ENCODE measurements at regions not wholly inside any gene's neighbourhood (a gene's known extent, or its start where the extent isn't known, plus 50 kb on each side); places are given as distances from the start of the nearest gene placed in this dataset.

GRCh38 chr4:157587681-157588423, 367.3 kb downstream of the GRIA2 start:
- Histone ChIP-seq H3K4me1 (ENCODE audit: low read depth) (no peaks in the 10 kb centered on the region), H3K9me3 (no peaks in the 10 kb centered on the region), H3K4me3 (no peak overlapping the region), H3K36me3 (ENCODE audit: low read depth) (no peaks in the 10 kb centered on the region)
- DNase-seq (no peak), ATAC-seq (no peak)
- intact Hi-C loops (cut with DNase I, micrococcal nuclease), result no loop called here
- TF ChIP-seq CTCF (IDR thresholded peaks at IDR 0.05), result no peak

GRCh38 chr4:157582141-157582540, 361.6 kb downstream of the GRIA2 start:
- no peak for TF ChIP-seq CTCF (IDR thresholded peaks at IDR 0.05)
- no peak for ATAC-seq
- no peak for DNase-seq
- intact Hi-C loops (cut with DNase I, micrococcal nuclease), result no loop called here
- H3K9me3 ChIP-seq, result no peaks in the 10 kb centered on the region
- no peaks in the 10 kb centered on the region for H3K36me3 ChIP-seq (ENCODE audit: low read depth)
- no peaks in the 10 kb centered on the region for H3K4me1 ChIP-seq (ENCODE audit: low read depth)
- H3K4me3 ChIP-seq, result no peak overlapping the region

- no peak for TF ChIP-seq CTCF (IDR thresholded peaks at IDR 0.05)
- ATAC-seq (no peak), DNase-seq (no peak)
- Histone ChIP-seq H3K4me1 (ENCODE audit: low read depth) (no peaks in the 10 kb centered on the region), H3K36me3 (ENCODE audit: low read depth) (no peaks in the 10 kb centered on the region), H3K4me3 (no peak overlapping the region), H3K9me3 (no peaks in the 10 kb centered on the region)
- intact Hi-C loops (cut with DNase I, micrococcal nuclease), result no loop called here
Measured at GRCh38 chr4:157576671-157577217, 356.2 kb downstream of the GRIA2 start.

GRCh38 chr4:157575339-157575738, 354.8 kb downstream of the GRIA2 start:
- TF ChIP-seq CTCF (IDR thresholded peaks at IDR 0.05), result no peak
- ATAC-seq (no peak), DNase-seq (peak in 1 of 3 donors; percentile 44)
- intact Hi-C loops (cut with DNase I, micrococcal nuclease), result no loop called here
- no peak overlapping the region for H3K4me3 ChIP-seq
- no peaks in the 10 kb centered on the region for H3K36me3 ChIP-seq (ENCODE audit: low read depth)
- no peaks in the 10 kb centered on the region for H3K4me1 ChIP-seq (ENCODE audit: low read depth)
- H3K9me3 ChIP-seq, result no peaks in the 10 kb centered on the region

- Histone ChIP-seq H3K36me3 (ENCODE audit: low read depth) (no peaks in the 10 kb centered on the region), H3K9me3 (no peaks in the 10 kb centered on the region), H3K4me3 (no peak overlapping the region), H3K4me1 (ENCODE audit: low read depth) (no peaks in the 10 kb centered on the region)
- no peak for TF ChIP-seq CTCF (IDR thresholded peaks at IDR 0.05)
- DNase-seq (no peak), ATAC-seq (no peak)
- intact Hi-C loops (cut with DNase I, micrococcal nuclease), result no loop called here
Measured at GRCh38 chr4:157574606-157575005, 354.1 kb downstream of the GRIA2 start.

Measured in mucosa of descending colon (tissue), 3 donors.